ENCODE measurements at regions not wholly inside any gene's neighbourhood (a gene's known extent, or its start where the extent isn't known, plus 50 kb on each side); places are given as distances from the start of the nearest gene placed in this dataset.
A peak's percentile ranks its signal among the peaks of the same experiment; 100 is the strongest.

DNA sequence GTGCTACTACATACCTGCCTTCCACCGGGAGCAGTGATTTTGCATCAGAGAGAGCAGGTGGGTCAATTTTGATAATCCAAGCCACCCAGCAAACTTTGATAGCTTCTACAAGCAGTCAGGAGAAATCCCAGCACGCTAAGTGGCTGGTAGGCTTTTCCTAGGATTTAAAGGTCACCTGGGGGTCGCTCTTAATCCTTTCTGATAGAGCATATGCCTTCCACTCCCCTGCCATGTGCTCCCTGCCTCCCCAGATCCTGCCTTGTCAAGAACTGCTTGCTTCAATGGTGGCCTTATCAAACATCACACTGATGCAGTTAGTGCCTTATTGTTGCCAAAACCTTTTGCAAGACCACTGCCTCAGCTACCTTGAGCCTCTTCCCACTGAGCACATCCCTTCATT lies 462.3 kb upstream of the MEX3C start:
- WGBS, 2 experiments (ENCODE audit: insufficient coverage in 1 of 2, insufficient read length in 1 of 2), result 51 to 66% methylated on average over 3 of the region's 3 CpGs
- peaks cover 6% of the 10 kb centered on the region for H3K36me3 Mint-ChIP-seq (ENCODE audit: low read depth)
- H3K27ac Mint-ChIP-seq, result no peak overlapping the region
- TF ChIP-seq, protein P1, sequence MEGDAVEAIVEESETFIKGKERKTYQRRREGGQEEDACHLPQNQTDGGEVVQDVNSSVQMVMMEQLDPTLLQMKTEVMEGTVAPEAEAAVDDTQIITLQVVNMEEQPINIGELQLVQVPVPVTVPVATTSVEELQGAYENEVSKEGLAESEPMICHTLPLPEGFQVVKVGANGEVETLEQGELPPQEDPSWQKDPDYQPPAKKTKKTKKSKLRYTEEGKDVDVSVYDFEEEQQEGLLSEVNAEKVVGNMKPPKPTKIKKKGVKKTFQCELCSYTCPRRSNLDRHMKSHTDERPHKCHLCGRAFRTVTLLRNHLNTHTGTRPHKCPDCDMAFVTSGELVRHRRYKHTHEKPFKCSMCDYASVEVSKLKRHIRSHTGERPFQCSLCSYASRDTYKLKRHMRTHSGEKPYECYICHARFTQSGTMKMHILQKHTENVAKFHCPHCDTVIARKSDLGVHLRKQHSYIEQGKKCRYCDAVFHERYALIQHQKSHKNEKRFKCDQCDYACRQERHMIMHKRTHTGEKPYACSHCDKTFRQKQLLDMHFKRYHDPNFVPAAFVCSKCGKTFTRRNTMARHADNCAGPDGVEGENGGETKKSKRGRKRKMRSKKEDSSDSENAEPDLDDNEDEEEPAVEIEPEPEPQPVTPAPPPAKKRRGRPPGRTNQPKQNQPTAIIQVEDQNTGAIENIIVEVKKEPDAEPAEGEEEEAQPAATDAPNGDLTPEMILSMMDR (conservative IDR thresholded peaks at IDR 0.05), result no peak
- H3K9me3 Mint-ChIP-seq, result peaks cover 7% of the 10 kb centered on the region
- no peaks in the 10 kb centered on the region for H3K36me3 ChIP-seq (ENCODE audit: control insufficient read depth, insufficient read depth, low read length)
- H3K27me3 ChIP-seq (ENCODE audit: control insufficient read depth, insufficient read depth, low read length, poor library complexity, severe bottlenecking), result no peaks in the 10 kb centered on the region
- peak overlapping the region; percentile 26 for H3K4me3 ChIP-seq (ENCODE audit: low read length)
- peak overlapping the region; percentile 62 for H3K9ac ChIP-seq (ENCODE audit: extremely low read depth, low read length, poor library complexity, severe bottlenecking)
- H3K4me1 Mint-ChIP-seq, result peaks cover 51% of the 10 kb centered on the region
- H3K4me1 ChIP-seq (ENCODE audit: control insufficient read depth, insufficient read depth, low read length), result peaks cover 24% of the 10 kb centered on the region
- DNase-seq, result peak; percentile 57
- H3K27me3 Mint-ChIP-seq (ENCODE audit: insufficient read depth), result peaks cover 18% of the 10 kb centered on the region
- H3K9me3 ChIP-seq (ENCODE audit: control insufficient read depth, low read length), result no peaks in the 10 kb centered on the region
- no peak overlapping the region for H3K4me3 Mint-ChIP-seq
- H3K27ac ChIP-seq (ENCODE audit: low read depth, low read length), result no peak overlapping the region

DNA sequence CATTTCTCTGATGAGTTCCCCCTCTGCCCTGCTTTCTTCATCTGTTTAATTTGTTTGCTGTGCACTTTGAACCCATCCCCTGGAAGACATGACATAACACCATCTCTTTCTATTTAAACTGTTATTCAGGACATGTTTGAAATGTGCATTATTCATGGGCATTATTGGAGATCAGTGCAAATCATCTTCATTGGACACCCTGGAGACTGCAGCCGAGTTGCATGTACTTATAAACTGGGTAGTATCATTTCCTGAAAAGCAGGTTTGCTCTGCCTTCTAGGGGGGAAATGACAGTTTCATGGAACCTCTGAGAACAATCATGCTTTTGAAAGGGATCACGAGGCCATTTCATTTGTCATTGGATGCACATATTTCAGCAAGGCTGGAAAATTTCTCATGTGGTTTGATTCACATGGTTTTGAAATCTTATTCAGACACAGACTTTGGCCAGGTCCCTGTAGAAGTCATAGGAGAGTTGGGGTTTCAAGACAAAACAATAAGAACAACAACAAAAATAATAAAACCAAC lies 462.8 kb upstream of the MEX3C start:
- H3K4me1 Mint-ChIP-seq, result peaks cover 47% of the 10 kb centered on the region
- H3K9ac ChIP-seq (ENCODE audit: extremely low read depth, low read length, poor library complexity, severe bottlenecking), result no peak overlapping the region
- H3K4me1 ChIP-seq (ENCODE audit: control insufficient read depth, insufficient read depth, low read length), result peaks cover 20% of the 10 kb centered on the region
- no peaks in the 10 kb centered on the region for H3K27me3 ChIP-seq (ENCODE audit: control insufficient read depth, insufficient read depth, low read length, poor library complexity, severe bottlenecking)
- peaks cover 22% of the 10 kb centered on the region for H3K27me3 Mint-ChIP-seq (ENCODE audit: insufficient read depth)
- DNase-seq, result no peak
- H3K27ac Mint-ChIP-seq, result no peak overlapping the region
- TF ChIP-seq, protein P1 (conservative IDR thresholded peaks at IDR 0.05), result no peak
- no peak overlapping the region for H3K4me3 ChIP-seq (ENCODE audit: low read length)
- no peak overlapping the region for H3K4me3 Mint-ChIP-seq
- H3K36me3 ChIP-seq (ENCODE audit: control insufficient read depth, insufficient read depth, low read length), result no peaks in the 10 kb centered on the region
- 87 to 96% methylated on average over 2 of the region's 2 CpGs for WGBS, 2 experiments (ENCODE audit: insufficient coverage in 1 of 2, insufficient read length in 1 of 2)
- H3K36me3 Mint-ChIP-seq (ENCODE audit: low read depth), result peaks cover 6% of the 10 kb centered on the region
- peaks cover 7% of the 10 kb centered on the region for H3K9me3 Mint-ChIP-seq
- H3K27ac ChIP-seq (ENCODE audit: low read depth, low read length), result no peak overlapping the region
- no peaks in the 10 kb centered on the region for H3K9me3 ChIP-seq (ENCODE audit: control insufficient read depth, low read length)

DNA sequence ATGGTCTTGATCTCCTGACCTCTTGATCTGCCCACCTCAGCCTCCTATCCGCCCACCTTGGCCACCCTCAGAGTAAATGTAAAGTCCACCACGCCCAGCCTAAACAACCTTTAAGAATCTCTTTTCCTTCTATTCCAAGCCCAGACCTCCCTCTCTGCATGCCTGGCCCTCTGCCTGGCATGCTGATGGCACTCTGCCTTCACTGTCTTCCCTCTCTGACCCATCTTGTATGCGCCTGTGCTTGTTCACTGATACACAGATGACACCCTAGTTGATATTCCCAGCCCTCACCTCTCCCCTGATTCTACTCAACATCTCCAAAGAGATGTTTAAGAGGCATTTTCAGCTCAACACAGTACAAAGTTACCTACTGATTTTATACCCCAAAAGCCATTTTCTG lies 466.8 kb upstream of the MEX3C start:
- peaks cover 19% of the 10 kb centered on the region for H3K4me1 Mint-ChIP-seq
- no peak overlapping the region for H3K27ac Mint-ChIP-seq

More for the DNA sequence above, 466.8 kb upstream of the MEX3C start:
- Mint-ChIP-seq H3K27me3 (ENCODE audit: insufficient read depth) (peaks cover 23% of the 10 kb centered on the region), H3K36me3 (ENCODE audit: low read depth) (peaks cover 6% of the 10 kb centered on the region), H3K9me3 (peaks cover 13% of the 10 kb centered on the region), H3K4me3 (no peak overlapping the region)
- WGBS, 2 experiments (ENCODE audit: insufficient coverage in 1 of 2, insufficient read length in 1 of 2), result 89 to 91% methylated on average over 3 of the region's 3 CpGs
- H3K36me3 ChIP-seq (ENCODE audit: control insufficient read depth, insufficient read depth, low read length), result no peaks in the 10 kb centered on the region
- H3K9ac ChIP-seq (ENCODE audit: extremely low read depth, low read length, poor library complexity, severe bottlenecking), result no peak overlapping the region
- H3K4me3 ChIP-seq (ENCODE audit: low read length), result no peak overlapping the region
- no peak for DNase-seq
- TF ChIP-seq, protein P1 (conservative IDR thresholded peaks at IDR 0.05), result no peak
- H3K4me1 ChIP-seq (ENCODE audit: control insufficient read depth, insufficient read depth, low read length), result peaks cover 4% of the 10 kb centered on the region
- H3K9me3 ChIP-seq (ENCODE audit: control insufficient read depth, low read length), result peaks cover 10% of the 10 kb centered on the region
- H3K27ac ChIP-seq (ENCODE audit: low read depth, low read length), result no peak overlapping the region
- H3K27me3 ChIP-seq (ENCODE audit: control insufficient read depth, insufficient read depth, low read length, poor library complexity, severe bottlenecking), result no peaks in the 10 kb centered on the region
